Left renal cortex interstitium (tissue), 4 donors: ENCODE measurements at regions not wholly inside any gene's neighbourhood (a gene's known extent, or its start where the extent isn't known, plus 50 kb on each side); places are given as distances from the start of the nearest gene placed in this dataset.

Experiments
- DNase-seq, 4 donors: peaks; one replicate each; pipeline ENCODE4 v3.0.0-alpha.2; 2013; ENCODE audit warnings: low read depth in 4 of 4, low spot score in 2 of 4, missing footprints in 1 of 4

- no peak for DNase-seq
These were observed 204.2 kb upstream of the PDE5A start for GRCh38 chr4:119832776-119833175.

DNA sequence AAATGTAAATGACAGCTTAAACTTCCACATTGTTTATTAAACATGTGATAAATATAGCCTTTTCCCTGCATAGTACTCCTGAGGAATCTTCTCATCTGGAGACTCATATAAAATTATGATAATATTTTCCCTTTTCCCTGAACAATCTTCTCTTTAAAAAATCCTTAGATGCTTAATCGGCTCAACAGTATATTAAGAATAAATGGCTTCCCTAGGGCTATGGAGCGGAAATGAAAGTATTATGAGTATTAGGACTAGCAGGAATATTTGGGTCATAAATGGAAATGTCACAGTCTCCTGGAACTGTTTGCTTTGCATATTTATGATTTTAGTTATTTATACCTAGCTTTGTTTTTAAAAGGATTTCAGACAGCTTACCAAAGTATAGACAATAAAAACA is 200.7 kb upstream of the PDE5A start:
- DNase-seq = no peak

DNA sequence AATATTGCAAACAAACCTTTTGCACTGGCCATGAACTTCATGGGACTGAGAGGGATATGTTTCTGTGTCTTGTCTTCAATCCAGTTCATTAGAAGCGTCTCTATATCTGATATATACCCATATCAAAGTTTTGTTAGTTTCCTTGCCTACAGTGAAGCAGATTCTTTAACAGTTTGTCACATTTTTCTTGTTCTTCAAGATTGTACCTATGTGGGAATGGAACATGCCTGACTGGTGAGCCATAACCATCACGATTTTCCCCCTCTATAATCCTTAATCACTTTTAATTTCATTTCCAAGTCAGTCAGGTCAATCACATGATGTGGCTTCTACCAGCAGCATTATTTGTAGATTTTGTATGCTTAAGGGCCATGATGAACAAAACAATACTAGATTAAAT is 197.1 kb upstream of the PDE5A start:
- DNase-seq = no peak

GRCh38 chr4:119823891-119824290 is 195.3 kb upstream of the PDE5A start:
- DNase-seq = no peak

DNA sequence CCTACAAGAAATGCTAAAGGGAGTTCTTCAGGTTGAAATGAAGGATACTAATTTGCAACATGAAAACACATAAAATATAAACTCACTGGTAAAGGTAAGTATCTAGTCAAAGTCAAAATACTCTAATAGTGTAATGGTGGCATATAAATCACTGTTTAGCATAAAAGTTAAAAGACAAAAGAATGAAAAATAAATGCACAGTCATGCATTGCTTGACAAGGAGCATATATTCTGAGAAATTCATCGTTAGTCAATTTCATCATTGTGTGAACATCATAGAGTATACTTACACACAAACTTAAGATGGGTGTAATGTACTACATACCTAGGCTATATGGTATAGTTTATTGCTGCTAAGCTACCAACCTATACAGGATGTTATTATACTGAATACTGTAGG is 194.4 kb upstream of the PDE5A start:
- DNase-seq = no peak

GRCh38 chr4:119816473-119816872 is 187.9 kb upstream of the PDE5A start:
- no peak for DNase-seq

DNA sequence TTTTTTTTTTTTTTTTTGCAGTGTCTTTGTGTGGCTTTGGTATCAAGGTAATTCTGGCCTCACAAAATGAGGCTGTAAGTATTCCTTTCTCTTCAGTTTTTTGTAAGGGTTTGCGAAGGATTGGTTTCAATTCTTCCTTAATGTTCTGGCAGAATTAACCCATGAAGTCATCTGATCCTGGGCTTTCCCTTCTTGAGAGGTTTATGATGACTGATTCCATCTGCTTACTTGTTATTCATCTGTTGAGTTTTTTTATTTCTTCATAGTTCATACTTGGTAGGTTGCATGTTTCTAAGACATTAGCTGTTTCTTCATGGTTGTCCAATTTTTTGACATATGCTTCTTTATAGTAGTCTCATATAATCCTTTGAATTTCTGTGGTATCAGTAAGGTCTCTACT is 181.4 kb upstream of the PDE5A start:
- no peak for DNase-seq

DNA sequence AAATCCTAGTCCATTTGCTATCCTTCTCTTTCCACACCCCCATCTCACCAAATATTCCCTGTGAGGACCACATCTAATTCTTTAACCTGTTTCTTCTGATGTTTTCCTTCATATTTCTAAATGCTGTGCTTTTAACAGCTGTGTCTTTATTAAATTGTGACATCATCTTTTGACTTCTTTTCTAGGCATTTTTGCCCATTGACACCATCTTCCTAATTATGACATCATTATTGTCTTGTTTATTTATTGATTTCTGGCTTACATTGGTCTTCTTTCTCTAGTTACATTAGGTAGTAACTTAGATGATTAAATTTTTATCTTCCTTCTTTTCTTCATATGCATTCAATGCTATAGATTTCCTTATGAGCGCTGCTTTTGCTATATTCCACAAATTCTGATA is 175.8 kb upstream of the PDE5A start:
- DNase-seq = no peak

GRCh38 chr4:119797238-119797894 is 168.8 kb upstream of the PDE5A start:
- DNase-seq = no peak

DNA sequence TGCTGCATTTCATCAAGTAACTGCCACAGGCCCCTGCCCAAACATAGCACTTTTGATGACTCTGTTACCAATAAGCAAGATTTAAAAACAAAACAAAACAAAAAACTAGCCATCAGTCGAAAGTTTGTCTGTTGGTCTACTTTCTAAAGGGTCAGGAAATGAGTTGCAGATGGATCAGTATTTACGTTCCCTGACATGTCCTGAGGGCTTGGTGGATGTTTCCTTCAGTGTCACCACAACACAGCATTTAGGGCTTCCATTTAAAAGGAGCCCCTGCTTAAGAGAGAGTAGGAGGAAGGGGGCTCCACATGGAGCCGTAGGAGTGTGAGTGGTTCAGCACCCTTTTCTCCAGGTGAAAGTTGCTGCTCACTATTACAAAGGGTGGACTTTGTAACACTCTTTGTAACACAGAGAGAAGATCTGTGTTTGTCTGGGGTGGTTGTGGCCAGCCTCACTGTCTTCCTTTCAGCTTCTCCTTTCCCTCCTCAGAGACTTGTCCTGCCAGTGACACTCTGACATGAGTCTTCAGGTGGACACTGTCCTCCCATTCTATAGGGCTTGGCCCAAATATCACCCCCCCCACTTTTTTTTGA is 167.5 kb upstream of the PDE5A start:
- DNase-seq = no peak

- DNase-seq = no peak
These were observed 166.1 kb upstream of the PDE5A start for GRCh38 chr4:119794681-119795080.

- DNase-seq = no peak
These were observed 165.5 kb upstream of the PDE5A start for GRCh38 chr4:119794113-119794512.

GRCh38 chr4:119788349-119789266 is 160.0 kb upstream of the PDE5A start:
- DNase-seq = no peak

- no peak for DNase-seq
These were observed 157.4 kb upstream of the PDE5A start for GRCh38 chr4:119785963-119786362.

DNA sequence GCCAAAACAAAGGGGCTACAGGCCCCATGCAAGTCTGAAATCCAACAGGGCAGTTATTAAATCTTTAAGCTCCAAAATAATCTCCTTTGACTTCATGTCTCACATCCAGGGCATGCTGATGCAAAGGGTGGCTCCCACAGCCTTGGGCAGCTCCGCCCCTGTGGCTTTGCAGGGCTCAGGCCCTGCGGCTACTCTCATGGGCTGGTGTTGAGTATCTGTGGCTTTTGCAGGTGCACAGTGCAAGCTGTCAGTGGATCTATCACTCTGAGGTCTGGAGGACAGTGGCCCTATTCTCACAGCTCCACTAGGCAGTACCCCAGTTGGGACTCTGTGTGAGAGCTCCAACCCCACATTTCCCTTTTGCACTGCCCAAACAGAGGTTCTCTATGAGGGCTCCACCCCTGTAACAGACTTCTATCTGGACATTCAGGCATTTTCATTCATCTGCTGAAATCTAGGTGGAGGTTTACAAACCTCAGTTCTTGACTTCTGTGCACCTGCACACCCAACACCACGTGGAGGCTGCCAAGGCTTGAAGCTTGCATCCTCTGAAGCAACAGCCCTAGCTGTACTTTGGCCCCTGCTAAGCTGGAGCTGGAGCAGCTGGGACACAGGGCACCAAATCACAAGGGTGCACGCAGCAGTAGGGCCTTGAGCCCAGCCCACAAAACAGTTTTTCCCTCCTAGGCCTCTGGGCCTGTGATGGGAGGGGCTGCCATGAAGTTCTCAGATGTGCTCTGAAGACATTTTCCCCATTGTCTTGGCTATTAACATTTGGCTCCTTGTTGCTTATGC is 154.8 kb upstream of the PDE5A start:
- DNase-seq = no peak

DNA sequence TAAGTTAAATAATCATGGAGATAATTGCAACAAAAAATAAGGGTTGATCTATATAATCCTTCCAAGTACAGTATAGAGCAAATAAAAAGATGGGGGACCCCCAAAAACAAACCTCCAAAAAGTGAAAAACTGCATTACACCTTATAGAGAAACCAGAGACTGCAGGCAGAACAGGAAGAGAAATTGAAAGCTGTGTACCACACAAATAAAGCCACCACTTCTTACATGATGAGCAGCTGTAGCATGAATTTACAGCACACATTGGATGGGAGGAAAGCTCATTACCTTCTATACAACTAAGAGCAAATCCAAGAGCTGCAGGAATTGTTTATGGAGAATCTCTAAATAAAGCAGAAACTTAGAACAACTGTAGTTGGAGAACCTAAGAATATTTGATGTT is 152.4 kb upstream of the PDE5A start:
- no peak for DNase-seq

GRCh38 chr4:119774840-119775239 is 146.2 kb upstream of the PDE5A start:
- no peak for DNase-seq

GRCh38 chr4:119765951-119766350 is 137.3 kb upstream of the PDE5A start:
- DNase-seq = no peak

DNA sequence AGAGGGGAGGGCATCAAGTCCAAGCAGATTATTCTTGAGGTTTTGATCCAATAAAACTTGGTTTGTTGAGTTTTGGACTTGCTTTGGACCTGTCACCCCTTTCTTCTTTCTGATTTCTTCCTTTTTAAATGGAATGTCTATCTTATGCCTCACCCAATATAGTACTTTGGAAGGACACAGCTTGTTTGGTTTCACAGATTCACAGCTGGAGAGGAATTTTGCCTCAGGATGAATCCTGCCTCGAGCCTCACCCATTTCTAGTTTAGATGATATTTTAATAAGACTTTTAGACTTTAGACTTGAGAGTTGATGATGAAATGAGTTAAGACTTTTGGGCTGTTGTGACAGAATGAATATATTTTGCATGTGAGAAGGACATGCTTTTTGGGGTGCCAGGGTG is 136.9 kb upstream of the PDE5A start:
- DNase-seq = no peak

GRCh38 chr4:119763386-119763785 is 134.8 kb upstream of the PDE5A start:
- no peak for DNase-seq

- no peak for DNase-seq
These were observed 127.0 kb upstream of the PDE5A start for GRCh38 chr4:119755599-119755998.
